Stimulated activated CD8-positive, alpha-beta memory T cell treated with anti-CD3 and anti-CD28 coated beads, Interleukin-4, amount 100 ng/mL, for 4 hours (primary cell): ENCODE measurements at regions not wholly inside any gene's neighbourhood (a gene's known extent, or its start where the extent isn't known, plus 50 kb on each side); places are given as distances from the start of the nearest gene placed in this dataset.
"Not testable (repeated sequence)": the region's sequence is repeated elsewhere in the genome, so short reads cannot be mapped to it uniquely, and the experiment has no call there.

ENCODE experiments used
- DNase-seq, 2 donors: peaks; one replicate each; pipeline ENCODE4 v3.0.0-alpha.2; 2020; ENCODE audit warnings: low read depth in 2 of 2, low spot score in 1 of 2

DNA sequence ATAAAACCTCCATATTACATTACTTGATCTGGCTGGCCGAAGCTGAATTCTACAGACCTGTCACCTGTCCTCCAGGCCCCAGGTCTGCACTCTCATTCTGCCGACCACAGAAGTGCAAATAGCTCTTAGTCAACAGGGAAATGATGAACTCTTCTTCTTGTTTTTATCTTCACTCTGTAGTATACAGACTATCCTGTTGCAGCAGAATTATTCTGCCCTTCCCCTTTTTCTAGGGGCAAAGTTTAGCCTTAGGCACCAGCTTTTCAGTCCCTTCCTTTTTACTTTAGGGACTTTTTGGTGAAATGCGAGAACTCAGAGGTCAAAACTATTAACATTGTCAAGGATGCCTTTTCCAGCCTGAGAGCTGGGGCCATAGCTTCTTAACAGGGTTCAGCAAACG, 229.6 kb upstream of the EGLN3 start:
- DNase-seq: no peak

DNA sequence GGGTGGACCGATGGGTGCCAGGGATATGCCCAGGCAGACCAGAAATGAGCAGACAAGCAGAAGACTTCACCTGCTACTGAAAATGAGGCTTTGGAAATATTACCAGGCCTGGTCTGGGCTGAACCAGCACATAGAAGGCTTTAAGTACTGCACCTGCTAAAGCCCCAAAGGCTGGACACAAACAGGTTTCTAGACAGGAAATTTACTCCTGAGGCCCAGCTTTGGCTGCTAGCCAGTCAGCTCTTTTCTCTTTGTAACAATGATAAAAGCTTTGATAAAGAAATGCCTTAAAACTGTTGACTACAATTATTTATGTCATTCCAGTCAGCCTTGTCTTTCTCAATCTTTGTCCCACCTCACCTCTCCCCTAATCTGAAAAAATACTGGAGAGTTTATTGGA, 228.9 kb upstream of the EGLN3 start:
- no peak for DNase-seq

DNA sequence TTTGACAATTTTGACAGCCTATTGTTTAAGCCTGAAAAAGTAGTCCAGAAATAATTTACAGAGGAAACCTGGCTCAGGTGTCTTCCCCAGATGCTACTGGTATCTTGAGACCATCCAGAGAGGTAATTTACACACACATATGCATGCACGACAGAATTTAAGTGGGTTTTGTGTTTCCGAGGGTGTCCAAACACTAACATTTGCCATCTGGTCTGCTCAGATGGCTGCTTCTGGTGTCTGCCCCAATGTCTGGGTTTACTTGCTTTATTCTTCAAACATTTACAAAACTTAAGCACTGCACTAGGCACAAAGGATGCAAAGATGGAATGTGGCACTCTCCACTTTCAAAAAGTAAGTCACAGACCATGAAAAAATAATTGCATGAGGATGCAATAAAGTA, 226.6 kb upstream of the EGLN3 start:
- DNase-seq: no peak

DNA sequence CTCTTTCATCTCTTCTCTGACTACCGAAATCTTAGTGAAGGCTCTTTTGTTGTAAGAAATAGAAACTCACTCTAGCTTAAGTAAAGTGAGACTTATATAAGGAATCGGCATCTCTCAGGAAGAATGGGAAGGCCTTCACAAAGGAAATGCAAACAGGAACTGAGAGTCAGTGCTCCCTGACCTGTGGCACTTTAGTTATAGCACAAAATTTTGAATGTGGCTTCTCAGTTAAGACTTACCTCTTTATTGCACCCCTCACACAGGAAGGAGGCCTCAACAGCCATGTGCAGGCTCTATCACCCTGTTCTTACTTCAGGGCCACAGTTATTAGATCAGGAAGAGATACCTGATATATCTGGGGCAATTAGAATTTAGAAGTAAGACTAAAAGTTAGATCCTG, 224.7 kb upstream of the EGLN3 start:
- DNase-seq: no peak

DNA sequence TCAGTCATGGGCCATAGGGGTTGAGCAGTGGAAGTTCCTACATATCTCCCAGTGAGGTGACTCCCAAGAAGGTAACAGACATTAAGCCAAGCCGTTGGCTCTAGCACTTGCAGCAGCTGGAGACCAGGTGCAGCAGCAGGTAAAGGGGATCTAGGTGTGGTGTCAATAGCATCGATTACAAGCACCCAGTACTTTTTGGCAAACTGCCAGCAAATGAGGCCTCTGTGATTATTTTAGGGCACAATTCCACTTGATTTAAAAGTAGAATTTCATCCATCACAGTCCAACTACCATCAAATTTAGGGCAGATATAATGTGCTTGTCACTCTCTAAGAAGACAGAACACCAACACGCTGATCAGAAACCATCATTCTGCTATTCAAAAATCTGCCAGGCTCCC, 224.1 kb upstream of the EGLN3 start:
- no peak for DNase-seq

DNA sequence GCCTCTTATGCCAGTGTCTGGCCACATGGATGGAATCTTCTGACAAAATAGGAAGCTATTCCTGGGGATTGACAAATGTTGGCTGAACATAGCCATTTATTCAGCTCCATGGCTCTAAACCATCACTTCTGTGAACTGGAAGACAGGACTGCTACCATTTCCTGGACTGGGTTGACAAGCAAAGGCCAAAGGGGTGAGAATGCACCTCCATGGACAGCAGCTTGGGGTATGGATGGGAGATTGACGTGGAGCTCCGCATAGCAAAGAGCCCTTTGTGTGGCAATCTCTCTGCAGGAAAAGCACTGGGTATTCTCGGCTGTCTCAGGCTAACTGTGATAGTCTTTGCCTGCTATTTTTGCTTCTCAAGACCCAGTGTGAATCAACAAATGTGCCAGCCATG, 223.0 kb upstream of the EGLN3 start:
- DNase-seq: no peak

DNA sequence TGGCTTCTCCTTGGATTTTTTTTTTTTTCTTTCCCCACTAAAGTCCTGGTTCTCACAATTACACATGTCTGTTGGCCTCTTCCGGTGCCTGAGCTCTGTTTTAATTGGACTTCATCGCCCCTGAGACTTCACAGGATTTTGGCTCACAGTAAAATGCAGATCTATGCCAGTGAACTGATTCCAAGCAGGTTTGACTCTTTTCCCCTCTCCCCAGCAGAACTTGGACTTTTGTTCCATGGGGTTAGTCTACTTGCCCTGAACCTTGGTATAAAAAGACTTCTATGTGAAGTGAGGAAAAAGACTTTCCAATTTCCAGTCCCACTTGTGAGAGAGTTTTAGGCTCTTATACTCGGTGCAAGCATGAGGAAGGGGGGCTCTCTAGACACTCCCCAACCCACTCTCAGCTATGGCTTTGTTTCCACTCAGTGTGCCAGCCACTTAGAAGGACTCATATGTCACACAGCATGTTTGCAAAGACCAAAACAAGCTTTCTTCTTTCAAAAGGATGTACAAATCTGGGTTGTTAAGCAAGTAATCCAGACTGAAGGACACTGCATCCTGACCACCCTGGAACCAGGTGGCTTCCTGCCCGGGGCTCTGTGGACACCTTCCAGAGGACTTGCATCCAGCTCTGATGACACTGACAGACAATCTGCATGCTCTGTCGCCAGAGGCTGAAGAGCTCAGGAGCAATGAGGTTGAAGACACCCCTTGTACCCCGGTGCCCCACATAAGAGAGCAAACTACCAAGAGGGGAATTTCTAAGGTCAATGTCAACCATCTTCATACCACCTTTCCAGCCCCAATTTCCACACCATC, 221.9 kb upstream of the EGLN3 start:
- no peak for DNase-seq

DNA sequence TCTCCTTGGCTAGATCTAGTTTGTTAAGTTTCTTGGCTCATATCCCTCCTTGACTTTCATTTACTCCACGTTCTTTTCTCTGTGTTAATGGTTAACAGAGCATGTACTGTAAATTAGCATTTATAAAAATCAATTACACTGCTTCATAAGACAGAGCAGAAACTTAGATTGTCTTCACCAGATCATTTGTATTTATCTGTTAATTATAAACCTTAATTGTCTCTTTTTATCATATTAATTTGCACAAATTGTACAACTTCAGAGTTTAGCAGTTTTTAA, 221.2 kb upstream of the EGLN3 start:
- no peak for DNase-seq

DNA sequence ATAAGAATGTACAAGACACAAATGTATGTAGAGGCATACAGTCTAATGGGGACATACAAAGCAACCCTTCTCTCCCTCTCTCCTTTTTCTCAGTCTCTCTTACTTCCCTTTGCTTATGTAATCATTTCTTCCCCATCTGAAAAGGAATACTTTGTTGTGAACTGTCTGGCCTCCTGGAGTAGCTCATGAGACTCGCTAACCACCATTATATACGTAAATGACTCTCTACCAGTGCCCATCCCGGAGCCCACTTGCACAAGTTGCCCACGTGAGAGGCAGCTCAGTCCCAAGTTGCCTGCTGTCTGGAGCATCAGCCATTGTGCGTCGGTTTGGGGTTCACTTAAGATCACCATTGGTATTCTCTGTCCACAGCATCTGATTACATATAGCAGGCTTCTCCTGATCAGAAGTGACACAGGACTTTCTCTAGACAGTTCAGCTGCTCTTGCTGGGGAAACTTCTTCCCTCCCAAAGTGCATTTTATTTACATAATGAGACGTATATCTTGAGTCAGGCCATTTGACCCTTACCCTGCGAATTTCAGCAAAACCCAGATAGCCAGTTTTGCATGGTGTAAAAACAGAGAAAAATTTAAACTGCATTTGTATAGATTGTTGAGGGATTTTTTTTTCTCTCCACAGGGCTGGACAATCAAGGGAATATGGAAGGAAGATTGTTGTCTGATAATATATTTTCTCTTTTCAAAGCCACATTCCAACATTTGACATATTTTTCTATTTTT, 220.7 kb upstream of the EGLN3 start:
- DNase-seq: no peak

DNA sequence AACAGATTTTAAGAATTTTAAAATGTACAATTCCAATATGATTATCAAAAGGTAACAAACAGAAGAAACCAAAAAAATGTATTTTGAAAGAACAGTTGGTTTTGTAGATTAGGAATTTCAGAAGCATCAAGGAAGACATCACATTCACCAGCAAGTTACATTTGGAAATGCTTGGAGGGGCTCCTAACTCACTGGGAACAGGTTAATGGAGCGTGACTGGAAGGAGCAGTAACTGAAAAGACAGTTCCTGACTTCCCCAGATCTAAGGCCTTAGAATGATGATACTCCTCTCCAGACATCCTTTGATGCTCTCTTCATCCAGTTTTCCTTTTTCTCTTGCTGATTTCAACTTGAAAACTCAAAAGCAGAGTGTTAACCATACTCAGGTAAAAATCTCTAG, 220.0 kb upstream of the EGLN3 start:
- DNase-seq: no peak

DNA sequence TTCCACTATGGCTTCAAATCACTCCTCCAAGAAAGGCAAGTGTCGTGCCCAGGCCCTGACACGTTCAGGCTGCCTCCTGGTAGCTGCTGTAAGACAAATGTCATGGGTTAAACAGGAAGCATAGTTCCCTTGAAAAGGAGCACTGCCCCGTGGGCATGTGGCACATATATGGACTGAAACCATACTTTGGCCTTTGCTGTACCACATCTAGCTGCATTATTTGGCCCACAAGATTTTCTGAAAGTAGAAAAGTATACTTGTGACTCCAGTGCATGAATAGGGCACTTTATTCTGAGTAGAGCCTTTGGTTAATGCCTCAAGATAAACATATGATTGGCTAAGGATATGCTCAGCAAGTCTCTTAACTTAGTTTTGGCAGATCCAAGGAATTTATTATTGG, 218.7 kb upstream of the EGLN3 start:
- no peak for DNase-seq

DNA sequence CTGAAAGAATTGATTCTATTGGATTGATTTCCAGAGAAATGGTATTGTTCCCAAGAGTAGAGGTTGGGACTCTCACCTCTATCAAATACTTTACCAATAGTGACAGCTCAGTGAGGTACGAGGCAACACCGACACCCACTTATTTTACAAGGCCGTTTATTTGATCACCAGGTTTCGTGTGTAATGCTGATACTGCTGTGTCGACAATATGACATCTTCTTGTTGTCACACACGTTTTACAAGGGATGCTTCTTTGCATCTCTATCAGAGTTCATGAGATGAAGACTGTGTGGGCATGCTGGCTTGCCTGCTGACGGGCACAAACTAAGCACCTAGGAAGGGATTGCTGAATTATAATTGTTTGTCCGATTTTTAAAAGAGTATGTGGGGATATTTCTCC, 217.8 kb upstream of the EGLN3 start:
- DNase-seq: no peak

DNA sequence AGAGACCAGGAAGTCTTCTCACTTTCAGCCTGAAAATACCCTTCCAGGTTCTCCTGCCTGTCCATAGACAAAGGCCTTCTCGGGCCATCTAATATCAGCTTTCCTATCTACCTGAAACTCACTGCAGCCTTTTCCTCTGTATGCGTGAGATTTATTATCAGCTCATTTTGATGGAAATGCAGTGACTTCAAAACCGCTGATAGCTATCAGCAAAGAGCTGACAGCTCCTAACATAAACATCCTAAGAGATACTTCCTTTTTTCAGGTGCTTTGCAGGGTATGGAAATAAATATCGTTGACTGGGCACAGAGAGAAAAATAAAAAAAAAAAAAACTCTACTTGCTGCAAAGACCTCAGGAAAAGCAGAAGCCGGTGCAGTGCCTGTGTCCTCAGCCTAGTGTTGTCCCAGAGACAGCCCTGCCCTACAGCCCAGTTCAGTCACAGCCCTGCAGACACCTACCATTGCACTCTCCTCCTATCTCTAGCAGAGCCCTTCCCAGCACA, 215.0 kb upstream of the EGLN3 start:
- no peak for DNase-seq

DNA sequence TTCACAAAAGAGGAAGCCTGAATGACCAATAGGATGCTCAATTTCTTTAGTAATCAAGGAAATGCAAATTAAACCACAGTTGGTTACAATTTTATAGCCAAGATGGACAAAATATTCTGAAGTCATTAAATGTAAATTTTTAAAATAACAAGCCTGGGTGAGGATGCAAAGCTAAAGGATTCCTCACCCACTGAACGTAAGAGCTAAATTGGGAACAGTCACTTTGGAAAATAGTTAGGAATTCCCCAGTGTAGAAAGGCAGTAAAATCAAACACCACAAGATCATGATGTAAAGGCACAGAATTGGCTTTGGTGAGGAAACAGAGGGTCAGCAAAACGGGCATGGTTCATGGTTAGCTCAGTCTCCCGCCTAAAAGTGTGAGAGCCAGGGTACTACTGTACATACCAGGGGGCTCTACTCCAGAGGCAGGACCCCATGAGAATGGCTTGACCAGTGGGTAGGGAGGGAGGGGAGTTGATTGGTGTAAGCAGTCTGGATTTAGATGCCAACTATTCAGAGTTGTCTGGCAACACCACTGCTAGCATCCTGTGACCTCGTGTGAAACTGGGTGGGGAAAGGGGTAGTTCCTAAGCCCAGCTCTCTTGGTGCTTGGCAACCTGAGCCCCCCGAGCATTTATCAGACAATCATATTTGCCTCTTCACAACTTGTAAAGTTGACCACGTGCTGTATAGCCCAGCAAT, 213.4 kb upstream of the EGLN3 start:
- no peak for DNase-seq

DNA sequence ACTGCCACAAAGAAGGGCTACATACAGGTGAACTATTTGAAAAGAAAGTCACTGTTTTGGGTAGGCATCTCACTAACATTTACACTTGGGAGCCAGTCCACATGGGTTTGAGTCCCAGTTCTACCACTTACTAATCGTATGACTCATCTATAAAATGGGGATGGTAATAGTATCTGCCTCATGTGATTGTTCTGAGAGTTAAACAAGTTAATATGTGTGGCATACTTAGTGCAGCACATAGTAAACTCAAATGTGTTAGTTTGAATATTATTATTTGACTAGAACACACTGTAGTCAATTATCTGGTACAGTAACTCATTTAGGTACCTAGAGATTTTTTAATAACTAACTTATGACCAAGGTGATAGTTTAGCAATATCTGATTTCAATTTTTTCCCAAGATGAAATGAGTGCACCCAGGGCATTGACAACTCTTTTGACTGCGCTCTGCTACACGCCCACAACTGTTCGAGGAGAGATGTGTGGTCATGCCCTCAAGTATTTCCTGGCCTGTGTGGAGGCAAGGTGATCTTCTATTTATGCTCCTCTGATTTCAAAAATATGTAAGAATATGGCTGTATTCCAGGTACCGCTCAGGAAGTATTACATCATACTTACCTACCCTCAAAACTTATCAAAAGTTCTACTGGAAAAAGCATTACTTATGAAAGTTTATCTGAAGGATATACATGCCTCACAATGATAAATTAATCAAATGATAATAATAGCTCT, 210.6 kb upstream of the EGLN3 start:
- no peak for DNase-seq

DNA sequence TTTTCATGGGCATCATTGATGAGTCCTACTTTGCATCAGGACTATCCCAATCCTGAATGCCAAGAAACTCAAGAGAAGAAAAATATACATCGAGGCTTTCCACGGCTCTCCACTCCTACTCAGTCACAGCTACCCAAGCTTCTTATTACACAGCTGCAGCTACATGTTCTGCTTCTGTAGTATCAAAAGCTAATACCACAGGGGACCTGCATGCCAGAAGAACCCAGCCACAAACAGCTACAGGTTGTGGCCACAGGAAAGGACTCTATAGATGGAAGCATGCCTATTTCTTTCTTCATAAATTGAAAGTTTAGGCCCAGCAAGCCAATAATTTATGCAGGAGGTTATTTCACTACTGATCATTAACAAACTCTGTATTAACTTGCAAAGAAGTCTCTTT, 209.7 kb upstream of the EGLN3 start:
- no peak for DNase-seq

DNA sequence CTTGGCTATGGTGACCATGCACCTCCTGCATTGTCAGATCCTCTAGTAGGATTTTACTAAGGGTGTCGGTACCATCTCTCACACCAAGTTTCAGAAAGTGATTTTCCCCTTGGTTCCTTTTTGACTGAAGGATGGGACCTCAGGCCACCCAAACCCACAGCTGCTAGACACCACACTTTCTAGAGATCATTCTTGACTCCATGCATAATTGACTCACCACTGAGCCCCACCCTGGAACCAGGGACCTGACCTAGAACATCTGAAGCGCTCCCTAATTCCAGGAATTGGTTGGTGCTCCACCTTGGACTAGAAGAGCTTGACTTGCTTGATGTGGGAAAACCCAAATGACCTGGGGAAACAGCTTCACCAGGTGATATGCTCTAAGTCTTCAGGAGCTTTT, 206.8 kb upstream of the EGLN3 start:
- DNase-seq: no peak

DNA sequence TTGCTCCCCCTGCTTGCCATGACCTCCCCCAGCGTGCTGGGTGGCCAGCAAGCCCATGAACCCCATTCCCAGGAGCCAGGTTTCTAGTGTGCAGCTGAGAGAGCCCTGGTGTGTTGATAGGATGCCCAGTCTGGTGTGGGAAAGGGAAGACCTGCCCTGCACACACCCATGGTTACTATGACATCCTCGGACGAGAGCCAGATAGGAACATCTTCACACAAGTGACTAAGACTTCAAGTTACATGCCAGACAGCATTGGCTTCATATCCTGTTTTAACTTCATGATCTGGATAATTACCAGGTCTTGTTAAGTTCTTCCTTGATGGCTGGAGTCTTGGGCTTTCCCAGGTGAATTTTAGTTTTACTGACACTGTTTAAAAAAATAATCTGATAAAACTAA, 196.6 kb upstream of the EGLN3 start:
- no peak for DNase-seq

DNA sequence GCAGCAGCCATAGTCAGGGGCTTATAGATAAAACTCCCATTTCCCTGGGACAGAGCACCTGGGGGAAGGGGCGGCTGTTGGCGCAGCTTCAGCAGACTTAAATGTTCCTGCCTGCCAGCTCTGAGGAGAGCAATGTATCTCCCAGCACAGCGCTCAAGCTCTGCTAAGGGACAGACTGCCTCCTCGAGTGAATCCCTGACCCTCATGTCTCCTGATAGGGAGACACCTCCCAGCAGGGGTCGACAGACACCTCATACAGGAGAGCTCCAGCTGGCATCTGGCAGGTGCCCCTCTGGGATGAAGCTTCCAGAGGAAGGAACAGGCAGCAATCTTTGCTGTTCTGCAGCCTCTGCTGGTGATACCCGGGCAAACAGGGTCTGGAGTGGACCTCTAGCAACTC, 189.3 kb upstream of the EGLN3 start:
- not testable (repeated sequence) for DNase-seq

DNA sequence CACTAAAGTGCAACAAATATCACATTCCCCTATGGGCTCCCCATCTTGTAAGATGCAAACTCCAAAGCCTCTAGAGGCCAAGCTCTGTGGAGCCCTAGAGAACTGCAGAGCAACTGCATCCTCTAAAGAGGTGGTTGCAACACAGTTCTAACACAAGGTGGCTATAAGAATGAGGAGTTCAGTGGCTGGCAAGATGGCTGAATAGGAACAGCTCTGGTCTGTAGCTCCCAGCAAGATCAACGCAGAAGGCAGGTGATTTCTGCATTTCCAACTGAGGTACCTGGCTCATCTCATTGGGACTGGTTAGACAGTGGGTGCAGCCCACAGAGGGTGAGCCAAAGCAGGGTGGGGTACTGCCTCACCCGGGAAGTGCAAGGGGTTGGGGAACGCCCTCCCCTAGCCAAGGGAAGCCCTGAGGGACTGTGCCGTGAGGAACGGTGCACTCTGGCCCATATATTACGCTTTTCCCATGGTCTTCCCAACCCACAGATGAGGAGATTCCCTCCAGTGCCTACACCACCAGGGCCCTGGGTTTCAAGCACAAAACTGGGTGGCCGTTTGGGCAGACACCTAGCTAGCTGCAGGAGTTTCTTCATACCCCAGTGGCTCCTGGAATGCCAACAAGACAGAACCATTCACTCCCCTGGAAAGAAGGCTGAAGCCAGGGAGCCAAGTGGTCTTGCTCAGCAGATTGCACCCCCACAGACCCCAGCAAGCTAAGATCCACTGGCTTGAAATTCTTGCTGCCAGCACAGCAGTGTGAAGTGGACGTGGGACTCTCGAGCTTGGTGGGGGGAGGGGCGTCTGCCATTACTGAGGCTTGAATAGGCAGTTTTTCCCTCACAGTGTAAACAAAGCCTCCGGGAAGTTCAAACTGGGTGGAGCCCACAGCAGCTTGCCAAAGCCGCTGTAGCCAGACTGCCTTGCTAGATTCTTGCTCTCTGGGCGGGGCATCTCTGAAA, 188.6 kb upstream of the EGLN3 start:
- not testable (repeated sequence) for DNase-seq
